CD14-positive monocyte (primary cell): ENCODE measurements at regions not wholly inside any gene's neighbourhood (a gene's known extent, or its start where the extent isn't known, plus 50 kb on each side); places are given as distances from the start of the nearest gene placed in this dataset.

Experiments used
- DNase-seq, 3 donors: peaks; one replicate each; pipeline ENCODE4 v3.0.0-alpha.2; 2011 to 2022
- H2AFZ ChIP-seq: 2 replicates; pipeline ENCODE4 v1.6.0; 2012; ENCODE audit warnings: mild to moderate bottlenecking, low read depth, low read length, inconsistent platforms; ENCODE audit not compliant: insufficient read depth, poor library complexity, severe bottlenecking
- H3K27ac ChIP-seq, 2 donors: 1 replicate in 1 of 2; 2 replicates in 1 of 2; pipeline ENCODE4 v1.5.1; 2012 to 2013; ENCODE audit warnings: low read length in 2 of 2, control low read depth in 1 of 2, inconsistent platforms in 1 of 2, low read depth in 1 of 2, mild to moderate bottlenecking in 1 of 2
- H3K27me3 ChIP-seq, 2 donors: one replicate each; pipeline versions ENCODE4 v1.6.0 to v1.6.1; 2011 to 2013; ENCODE audit warnings: low read length in 2 of 2; ENCODE audit not compliant: control insufficient read depth in 2 of 2, insufficient read depth in 2 of 2
- H3K36me3 ChIP-seq, 2 donors: replicated peaks in 1 of 2; 1 replicate in 1 of 2; 2 replicates in 1 of 2; pipeline versions ENCODE4 v1.5.1 to v1.6.1; 2012 to 2013; ENCODE audit warnings: low read length in 2 of 2, control low read depth in 1 of 2, inconsistent platforms in 1 of 2, mild to moderate bottlenecking in 1 of 2; ENCODE audit not compliant: insufficient read depth in 2 of 2, control insufficient read depth in 1 of 2
- H3K4me1 ChIP-seq, 2 donors: 1 replicate in 1 of 2; 2 replicates in 1 of 2; pipeline versions ENCODE4 v1.5.1 to v1.6.1; 2012 to 2013; ENCODE audit warnings: low read length in 2 of 2, control low read depth in 1 of 2, inconsistent platforms in 1 of 2, mild to moderate bottlenecking in 1 of 2, moderate library complexity in 1 of 2; ENCODE audit not compliant: insufficient read depth in 2 of 2, control insufficient read depth in 1 of 2
- H3K4me2 ChIP-seq: replicated peaks from 2 replicates; pipeline ENCODE3; 2012; ENCODE audit warnings: low read length, moderate library complexity, mild to moderate bottlenecking; ENCODE audit not compliant: poor library complexity, severe bottlenecking; ENCODE audit errors: extremely low read depth
- H3K4me3 ChIP-seq, 3 experiments: fragments of 200-600 bp in 1 of 3; sonication (generic) in 1 of 3; replicated peaks in 1 of 3; 1 replicate in 2 of 3; 2 replicates in 1 of 3; pipeline ENCODE4 v1.5.1; 2011 to 2013; ENCODE audit warnings: low read length in 3 of 3, mild to moderate bottlenecking in 3 of 3, control low read depth in 2 of 3, low read depth in 2 of 3, inconsistent platforms in 1 of 3, moderate library complexity in 1 of 3
- H3K79me2 ChIP-seq: 2 replicates; pipeline ENCODE4 v1.6.0; 2012; ENCODE audit warnings: mild to moderate bottlenecking, control low read depth, inconsistent platforms, low read length, moderate library complexity; ENCODE audit not compliant: insufficient read depth
- H3K9ac ChIP-seq: 2 replicates; pipeline ENCODE4 v1.6.0; 2017; ENCODE audit warnings: low read length, mild to moderate bottlenecking; ENCODE audit not compliant: insufficient read depth, poor library complexity, severe bottlenecking
- H3K9me3 ChIP-seq, 2 donors: replicated peaks in 1 of 2; 1 replicate in 1 of 2; 2 replicates in 1 of 2; pipeline versions ENCODE4 v1.5.1 to v1.6.1; 2012 to 2013; ENCODE audit warnings: low read length in 2 of 2, control low read depth in 1 of 2; ENCODE audit not compliant: control insufficient read depth in 1 of 2, insufficient read depth in 1 of 2
- H4K20me1 ChIP-seq: 2 replicates; pipeline ENCODE4 v1.6.0; 2012; ENCODE audit warnings: mild to moderate bottlenecking, low read length, control low read depth, moderate library complexity; ENCODE audit not compliant: insufficient read depth
- H3K27ac Mint-ChIP-seq, 7 donors: one replicate each; pipeline ENCODE4 v1.8.0; 2020; ENCODE audit warnings: mild to moderate bottlenecking in 7 of 7, mixed read lengths in 7 of 7, moderate library complexity in 6 of 7, inconsistent platforms in 2 of 7
- H3K27me3 Mint-ChIP-seq, 3 donors: one replicate each; pipeline ENCODE4 v1.8.0; 2021 to 2022; ENCODE audit warnings: low read depth in 3 of 3, mild to moderate bottlenecking in 3 of 3, mixed read lengths in 3 of 3, moderate library complexity in 3 of 3, inconsistent platforms in 1 of 3
- H3K36me3 Mint-ChIP-seq, 2 donors: one replicate each; pipeline ENCODE4 v1.8.0; 2020; ENCODE audit warnings: mixed read lengths in 2 of 2, inconsistent platforms in 1 of 2, mild to moderate bottlenecking in 1 of 2
- H3K4me1 Mint-ChIP-seq: one replicate; pipeline ENCODE4 v1.8.0; 2020; ENCODE audit warnings: mild to moderate bottlenecking, mixed read lengths
- H3K4me3 Mint-ChIP-seq, 2 donors: one replicate each; pipeline ENCODE4 v1.8.0; 2020; ENCODE audit warnings: mild to moderate bottlenecking in 2 of 2, mixed read lengths in 2 of 2, moderate library complexity in 1 of 2
- H3K9me3 Mint-ChIP-seq, 7 donors: one replicate each; pipeline ENCODE4 v1.8.0; 2020 to 2022; ENCODE audit warnings: mixed read lengths in 7 of 7, mild to moderate bottlenecking in 6 of 7, moderate library complexity in 6 of 7, inconsistent platforms in 2 of 7
- WGBS: methylation state at CpG from one replicate; pipeline ENCODE4 v1.1.5; 2013; ENCODE audit warnings: missing lambda C conversion rate; ENCODE audit not compliant: insufficient coverage; 5-methylcytosine and 5-hydroxymethylcytosine counted together
- intact Hi-C, 2 donors: fragments of 100-400 bp; cut with micrococcal nuclease; formaldehyde crosslinking; loops; one replicate each; pipeline versions ENCODE4 v1.15.0 to v1.15.1; 2023
- TF ChIP-seq, protein P1 (sequence below): fragments of 200-600 bp; IDR thresholded peaks from one replicate; pipeline ENCODE4 v1.8.0; 2022; ENCODE audit warnings: antibody characterized with exemption, mild to moderate bottlenecking

DNA sequence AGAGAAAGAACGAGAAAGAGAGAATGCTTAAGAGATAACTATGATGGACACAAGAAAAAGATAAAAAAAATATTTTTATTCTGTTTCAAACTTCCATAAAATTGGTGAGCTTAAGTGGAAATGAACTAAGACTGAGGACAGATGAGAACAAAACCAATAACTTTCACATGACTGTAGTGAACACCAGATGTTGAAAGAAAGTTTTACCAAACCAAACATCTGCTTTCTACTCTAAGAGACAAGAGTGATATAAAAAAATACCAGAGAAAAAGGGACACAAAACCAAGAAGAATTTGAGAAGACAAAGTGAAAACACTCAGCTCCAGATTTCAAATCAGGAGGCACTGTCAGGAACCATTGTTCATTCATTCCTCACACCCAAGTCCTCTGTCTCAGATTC, 147.9 kb downstream of the IMPG2 start:
- H3K9me3 ChIP-seq = no peaks in the 10 kb centered on the region
- H3K4me3 Mint-ChIP-seq = no peak overlapping the region
- H3K36me3 Mint-ChIP-seq = no peaks in the 10 kb centered on the region
- H4K20me1 ChIP-seq = no peaks in the 10 kb centered on the region
- no peaks in the 10 kb centered on the region for H3K79me2 ChIP-seq
- H3K36me3 ChIP-seq = no peaks in the 10 kb centered on the region
- H3K27ac ChIP-seq = no peak overlapping the region
- H3K9me3 Mint-ChIP-seq = peaks cover 2 to 7% (median 3%) of the 10 kb centered on the region in 7 donors
- H3K4me1 Mint-ChIP-seq = no peaks in the 10 kb centered on the region
- DNase-seq = no peak
- TF ChIP-seq, protein P1, sequence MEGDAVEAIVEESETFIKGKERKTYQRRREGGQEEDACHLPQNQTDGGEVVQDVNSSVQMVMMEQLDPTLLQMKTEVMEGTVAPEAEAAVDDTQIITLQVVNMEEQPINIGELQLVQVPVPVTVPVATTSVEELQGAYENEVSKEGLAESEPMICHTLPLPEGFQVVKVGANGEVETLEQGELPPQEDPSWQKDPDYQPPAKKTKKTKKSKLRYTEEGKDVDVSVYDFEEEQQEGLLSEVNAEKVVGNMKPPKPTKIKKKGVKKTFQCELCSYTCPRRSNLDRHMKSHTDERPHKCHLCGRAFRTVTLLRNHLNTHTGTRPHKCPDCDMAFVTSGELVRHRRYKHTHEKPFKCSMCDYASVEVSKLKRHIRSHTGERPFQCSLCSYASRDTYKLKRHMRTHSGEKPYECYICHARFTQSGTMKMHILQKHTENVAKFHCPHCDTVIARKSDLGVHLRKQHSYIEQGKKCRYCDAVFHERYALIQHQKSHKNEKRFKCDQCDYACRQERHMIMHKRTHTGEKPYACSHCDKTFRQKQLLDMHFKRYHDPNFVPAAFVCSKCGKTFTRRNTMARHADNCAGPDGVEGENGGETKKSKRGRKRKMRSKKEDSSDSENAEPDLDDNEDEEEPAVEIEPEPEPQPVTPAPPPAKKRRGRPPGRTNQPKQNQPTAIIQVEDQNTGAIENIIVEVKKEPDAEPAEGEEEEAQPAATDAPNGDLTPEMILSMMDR = no peak
- H3K4me3 ChIP-seq = no peak overlapping the region
- no peaks in the 10 kb centered on the region for H3K27me3 ChIP-seq
- no peak overlapping the region for H3K9ac ChIP-seq
- H3K4me2 ChIP-seq = no peak overlapping the region
- H3K27me3 Mint-ChIP-seq = peaks cover 0 to 4% (median 0%) of the 10 kb centered on the region in 3 donors
- H2AFZ ChIP-seq = no peak overlapping the region
- intact Hi-C loops = no loop called here
- H3K4me1 ChIP-seq = no peaks in the 10 kb centered on the region
- H3K27ac Mint-ChIP-seq = no peak overlapping the region
- WGBS = no CpG with 5 or more reads among the region's 1 CpG

DNA sequence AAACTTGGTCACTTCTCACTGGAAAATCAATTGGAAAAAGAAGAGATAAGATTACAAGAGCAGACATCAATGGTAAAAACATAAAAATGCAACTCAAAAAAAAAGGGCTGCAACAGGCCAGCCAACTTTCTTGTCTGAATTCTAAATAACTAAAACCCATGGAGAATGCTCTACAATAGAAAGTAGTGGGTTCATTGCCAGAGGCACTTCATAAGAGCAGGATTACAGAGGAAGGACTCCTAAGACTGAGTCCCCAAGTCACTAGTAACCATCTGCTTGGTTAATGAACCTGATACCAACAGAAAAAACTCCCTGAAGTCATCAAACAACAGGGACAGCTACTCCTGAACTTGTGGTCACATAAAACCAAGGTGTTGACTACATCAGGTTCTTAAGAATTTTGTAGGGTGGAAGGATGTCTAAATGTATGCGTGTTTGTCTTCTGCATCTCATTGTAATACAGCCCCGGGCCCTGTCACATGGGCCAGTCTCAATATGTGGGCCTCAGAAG, 148.6 kb downstream of the IMPG2 start:
- no peak overlapping the region for H3K4me2 ChIP-seq

More for the DNA sequence above, 148.6 kb downstream of the IMPG2 start:
- H3K4me1 ChIP-seq = no peaks in the 10 kb centered on the region
- no peak for DNase-seq
- no peak overlapping the region for H3K27ac Mint-ChIP-seq
- no CpG with 5 or more reads among the region's 2 CpGs for WGBS
- H3K27ac ChIP-seq = no peak overlapping the region
- no peaks in the 10 kb centered on the region for H4K20me1 ChIP-seq
- no peaks in the 10 kb centered on the region for H3K9me3 ChIP-seq
- H2AFZ ChIP-seq = no peak overlapping the region
- TF ChIP-seq, protein P1 = no peak
- no peaks in the 10 kb centered on the region for H3K79me2 ChIP-seq
- peaks cover 0 to 4% (median 0%) of the 10 kb centered on the region in 3 donors for H3K27me3 Mint-ChIP-seq
- H3K4me3 Mint-ChIP-seq = no peak overlapping the region
- no peak overlapping the region for H3K4me3 ChIP-seq
- H3K9ac ChIP-seq = no peak overlapping the region
- no peaks in the 10 kb centered on the region for H3K27me3 ChIP-seq
- peaks cover 2 to 7% (median 5%) of the 10 kb centered on the region in 7 donors for H3K9me3 Mint-ChIP-seq
- H3K36me3 ChIP-seq = no peaks in the 10 kb centered on the region
- no peaks in the 10 kb centered on the region for H3K4me1 Mint-ChIP-seq
- intact Hi-C loops = no loop called here
- H3K36me3 Mint-ChIP-seq = no peaks in the 10 kb centered on the region
